HEK293 (cell line): ENCODE measurements at regions not wholly inside any gene's neighbourhood (a gene's known extent, or its start where the extent isn't known, plus 50 kb on each side); places are given as distances from the start of the nearest gene placed in this dataset.

ENCODE experiments used
- CTCF ChIA-PET: fragments of 350-600 bp; formaldehyde crosslinking; extraction: SDS; loops from one replicate; lab custom pipeline; 2021; ENCODE audit warnings: antibody characterized with exemption; lab: Yijun Ruan, JAX
- POLR2A ChIA-PET: fragments of 300-600 bp; formaldehyde crosslinking; extraction: SDS; loops from one replicate; lab custom pipeline; 2020; ENCODE audit warnings: antibody characterized with exemption, inconsistent platforms; lab: Yijun Ruan, JAX
- H3K27ac ChIP-seq: fragments of 200-500 bp; sonication (Bioruptor generic); 2 replicates; pipeline ENCODE4 v1.5.1; 2014; ENCODE audit warnings: low read depth, low read length, control low read depth, inconsistent platforms; ENCODE audit errors: extremely low read depth
- H3K36me3 ChIP-seq, 2 experiments: fragments of 200-500 bp in 1 of 2; sonication (Bioruptor generic) in 1 of 2; 1 replicate in 1 of 2; 2 replicates in 1 of 2; pipeline ENCODE4 v1.5.1; 2014 to 2017; ENCODE audit warnings: inconsistent platforms in 2 of 2, low read length in 2 of 2; ENCODE audit not compliant: control insufficient read depth in 2 of 2, insufficient read depth in 1 of 2
- H3K4me1 ChIP-seq: fragments of 200-500 bp; sonication (Bioruptor generic); 2 replicates; pipeline ENCODE4 v1.5.1; 2014; ENCODE audit warnings: mild to moderate bottlenecking, low read length, inconsistent platforms; ENCODE audit not compliant: control insufficient read depth, insufficient read depth
- H3K4me3 ChIP-seq: 2 replicates; pipeline ENCODE4 v1.5.1; 2011; ENCODE audit warnings: low read depth, mild to moderate bottlenecking, control low read depth, low read length, moderate library complexity
- H3K9me3 ChIP-seq: fragments of 200-500 bp; sonication (Bioruptor generic); 2 replicates; pipeline ENCODE4 v1.5.1; 2014; ENCODE audit warnings: low read depth, low read length, inconsistent platforms; ENCODE audit not compliant: control insufficient read depth, insufficient read depth
- FEZF1 ChIP-seq: fragments of 450-650 bp; formaldehyde crosslinking; IDR thresholded peaks from 2 replicates; pipeline ENCODE4 v1.5.1; 2016; ENCODE audit warnings: missing biosample characterization, missing genetic modification characterization
- GLIS2 ChIP-seq: fragments of 450-650 bp; formaldehyde crosslinking; IDR thresholded peaks from 2 replicates; pipeline ENCODE4 v1.5.1; 2016; ENCODE audit warnings: missing biosample characterization, missing genetic modification characterization
- KLF1 ChIP-seq: fragments of 450-650 bp; formaldehyde crosslinking; IDR thresholded peaks from 2 replicates; pipeline ENCODE4 v1.5.1; 2016; ENCODE audit warnings: missing biosample characterization, missing genetic modification characterization
- SETDB1 ChIP-seq: IDR thresholded peaks from one replicate; pipeline ENCODE4 v1.6.1; 2017; ENCODE audit warnings: mild to moderate bottlenecking, low read length, moderate library complexity, mixed read lengths; ENCODE audit not compliant: insufficient read length
- SP2 ChIP-seq: fragments of 450-650 bp; formaldehyde crosslinking; IDR thresholded peaks from 2 replicates; pipeline ENCODE4 v1.5.1; 2016; ENCODE audit warnings: missing biosample characterization, missing genetic modification characterization
- ZEB2 ChIP-seq: fragments of 450-650 bp; formaldehyde crosslinking; IDR thresholded peaks from 2 replicates; pipeline ENCODE4 v1.5.1; 2016; ENCODE audit warnings: missing biosample characterization, missing genetic modification characterization
- ZNF112 ChIP-seq: fragments of 450-650 bp; formaldehyde crosslinking; IDR thresholded peaks from 2 replicates; pipeline ENCODE4 v1.5.0; 2017; ENCODE audit warnings: missing biosample characterization, missing genetic modification characterization
- ZNF366 ChIP-seq: fragments of 450-650 bp; formaldehyde crosslinking; conservative IDR thresholded peaks from 2 replicates; pipeline ENCODE4 v1.5.1; 2016; ENCODE audit warnings: missing biosample characterization, missing genetic modification characterization
- ZNF555 ChIP-seq: fragments of 450-650 bp; formaldehyde crosslinking; conservative IDR thresholded peaks from 2 replicates; pipeline ENCODE4 v1.5.1; 2017; ENCODE audit warnings: missing biosample characterization, mild to moderate bottlenecking, missing genetic modification characterization, inconsistent platforms
- ZNF621 ChIP-seq: fragments of 450-650 bp; formaldehyde crosslinking; IDR thresholded peaks from 2 replicates; pipeline ENCODE4 v1.5.1; 2017; ENCODE audit warnings: missing biosample characterization, missing genetic modification characterization
- TF ChIP-seq, protein P1 (sequence below): fragments of 450-650 bp; formaldehyde crosslinking; IDR thresholded peaks from 2 replicates; pipeline ENCODE4 v1.5.1; 2016; ENCODE audit warnings: missing biosample characterization, missing genetic modification characterization
- TF ChIP-seq, protein P2 (sequence below): fragments of 450-650 bp; formaldehyde crosslinking; IDR thresholded peaks from 2 replicates; pipeline ENCODE4 v1.5.1; 2016; ENCODE audit warnings: missing biosample characterization, missing genetic modification characterization

DNA sequence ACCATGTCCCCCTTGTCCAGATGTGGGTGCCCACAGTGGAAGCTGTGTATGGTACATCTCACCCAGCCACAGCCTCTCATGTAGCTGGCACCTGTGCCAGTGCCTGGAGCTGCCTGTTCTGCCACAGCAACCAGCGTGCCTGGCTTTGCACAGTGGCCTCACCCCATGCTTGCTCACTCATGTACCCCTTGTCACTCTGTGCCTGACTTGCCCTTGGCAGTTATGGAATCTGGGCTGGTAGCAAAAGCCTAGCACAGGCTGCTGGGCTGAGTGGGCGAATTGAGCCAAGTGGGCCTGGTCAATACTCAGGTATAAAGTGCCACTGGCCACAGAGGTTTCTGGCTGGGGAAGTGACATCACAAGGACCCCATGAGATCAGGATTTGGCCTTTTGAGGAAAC lies 264.2 kb downstream of the INSC start:
- ChIA-PET CTCF (no interaction called here), POLR2A (no interaction called here)
- no peaks in the 10 kb centered on the region for H3K36me3 ChIP-seq
- no peaks in the 10 kb centered on the region for H3K9me3 ChIP-seq
- no peak overlapping the region for H3K4me3 ChIP-seq
- H3K4me1 ChIP-seq, result no peaks in the 10 kb centered on the region
- no peak overlapping the region for H3K27ac ChIP-seq
- TF ChIP-seq KLF1 (tag by site-specific recombination) (no peak), FEZF1 (no peak), ZEB2 (no peak)

GRCh38 chr11:15379483-15379882 lies 264.8 kb downstream of the INSC start:
- POLR2A ChIA-PET, result no interaction called here
- CTCF ChIA-PET, result no interaction called here

DNA sequence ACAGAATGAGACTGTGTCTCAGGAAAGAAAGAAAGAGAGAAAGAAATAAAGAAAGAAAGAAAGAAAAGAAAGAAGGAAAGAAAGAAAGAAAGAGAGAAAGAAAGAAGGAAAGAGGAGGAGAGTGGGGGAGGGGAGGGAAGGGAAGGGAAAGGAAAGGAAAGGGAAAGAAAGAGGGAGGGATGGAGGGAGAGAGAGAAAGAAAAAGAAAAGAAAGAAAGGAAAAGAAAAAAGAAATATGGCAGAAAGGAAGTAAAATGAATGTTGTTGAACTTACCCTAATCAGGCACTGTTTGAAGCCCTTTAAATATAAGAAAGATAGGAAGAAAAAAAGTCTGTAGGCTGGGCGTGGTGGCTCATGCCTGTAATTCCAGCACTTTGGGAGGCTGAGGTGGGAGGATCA lies 276.1 kb downstream of the INSC start:
- ChIA-PET CTCF (no interaction called here), POLR2A (no interaction called here)
- TF ChIP-seq ZNF112 (tag by site-specific recombination), result no peak
- no peak for TF ChIP-seq GLIS2 (tag by site-specific recombination)
- TF ChIP-seq ZNF366 (tag by site-specific recombination), result peak; percentile 33; the same call in 1 of the 2 replicates
- TF ChIP-seq, all 188 proteins: peak for 1
- no peaks in the 10 kb centered on the region for H3K36me3 ChIP-seq
- H3K27ac ChIP-seq, result no peak overlapping the region
- H3K4me3 ChIP-seq, result no peak overlapping the region
- H3K9me3 ChIP-seq, result no peaks in the 10 kb centered on the region
- no peaks in the 10 kb centered on the region for H3K4me1 ChIP-seq

More at GRCh38 chr11:15379483-15379882, 264.8 kb downstream of the INSC start:
- H3K9me3 ChIP-seq, result no peaks in the 10 kb centered on the region
- H3K4me3 ChIP-seq, result no peak overlapping the region
- TF ChIP-seq, protein P1, sequence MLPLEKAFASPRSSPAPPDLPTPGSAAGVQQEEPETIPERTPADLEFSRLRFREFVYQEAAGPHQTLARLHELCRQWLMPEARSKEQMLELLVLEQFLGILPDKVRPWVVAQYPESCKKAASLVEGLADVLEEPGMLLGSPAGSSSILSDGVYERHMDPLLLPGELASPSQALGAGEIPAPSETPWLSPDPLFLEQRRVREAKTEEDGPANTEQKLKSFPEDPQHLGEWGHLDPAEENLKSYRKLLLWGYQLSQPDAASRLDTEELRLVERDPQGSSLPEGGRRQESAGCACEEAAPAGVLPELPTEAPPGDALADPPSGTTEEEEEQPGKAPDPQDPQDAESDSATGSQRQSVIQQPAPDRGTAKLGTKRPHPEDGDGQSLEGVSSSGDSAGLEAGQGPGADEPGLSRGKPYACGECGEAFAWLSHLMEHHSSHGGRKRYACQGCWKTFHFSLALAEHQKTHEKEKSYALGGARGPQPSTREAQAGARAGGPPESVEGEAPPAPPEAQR (tag by site-specific recombination), result no peak
- TF ChIP-seq, protein P2, sequence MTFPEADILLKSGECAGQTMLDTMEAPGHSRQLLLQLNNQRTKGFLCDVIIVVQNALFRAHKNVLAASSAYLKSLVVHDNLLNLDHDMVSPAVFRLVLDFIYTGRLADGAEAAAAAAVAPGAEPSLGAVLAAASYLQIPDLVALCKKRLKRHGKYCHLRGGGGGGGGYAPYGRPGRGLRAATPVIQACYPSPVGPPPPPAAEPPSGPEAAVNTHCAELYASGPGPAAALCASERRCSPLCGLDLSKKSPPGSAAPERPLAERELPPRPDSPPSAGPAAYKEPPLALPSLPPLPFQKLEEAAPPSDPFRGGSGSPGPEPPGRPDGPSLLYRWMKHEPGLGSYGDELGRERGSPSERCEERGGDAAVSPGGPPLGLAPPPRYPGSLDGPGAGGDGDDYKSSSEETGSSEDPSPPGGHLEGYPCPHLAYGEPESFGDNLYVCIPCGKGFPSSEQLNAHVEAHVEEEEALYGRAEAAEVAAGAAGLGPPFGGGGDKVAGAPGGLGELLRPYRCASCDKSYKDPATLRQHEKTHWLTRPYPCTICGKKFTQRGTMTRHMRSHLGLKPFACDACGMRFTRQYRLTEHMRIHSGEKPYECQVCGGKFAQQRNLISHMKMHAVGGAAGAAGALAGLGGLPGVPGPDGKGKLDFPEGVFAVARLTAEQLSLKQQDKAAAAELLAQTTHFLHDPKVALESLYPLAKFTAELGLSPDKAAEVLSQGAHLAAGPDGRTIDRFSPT (tag by site-specific recombination), result no peak
- no peak for TF ChIP-seq ZNF555 (tag by site-specific recombination)
- H3K27ac ChIP-seq, result no peak overlapping the region
- H3K4me1 ChIP-seq, result no peaks in the 10 kb centered on the region
- H3K36me3 ChIP-seq, result no peaks in the 10 kb centered on the region

- Histone ChIP-seq H3K9me3 (no peaks in the 10 kb centered on the region), H3K4me3 (no peak overlapping the region), H3K36me3 (no peaks in the 10 kb centered on the region), H3K27ac (no peak overlapping the region), H3K4me1 (no peaks in the 10 kb centered on the region)
- TF ChIP-seq KLF1 (tag by site-specific recombination) (no peak), ZNF621 (tag by site-specific recombination) (no peak), SETDB1 (peak; percentile 19), SP2 (tag by site-specific recombination) (no peak)
- POLR2A ChIA-PET, result no interaction called here
- CTCF ChIA-PET, result no interaction called here
Measured at GRCh38 chr11:15396778-15397177, 282.1 kb downstream of the INSC start.
